ENCODE measurements at regions not wholly inside any gene's neighbourhood (a gene's known extent, or its start where the extent isn't known, plus 50 kb on each side); places are given as distances from the start of the nearest gene placed in this dataset.
"Not testable (repeated sequence)": the region's sequence is repeated elsewhere in the genome, so short reads cannot be mapped to it uniquely, and the experiment has no call there.

DNA sequence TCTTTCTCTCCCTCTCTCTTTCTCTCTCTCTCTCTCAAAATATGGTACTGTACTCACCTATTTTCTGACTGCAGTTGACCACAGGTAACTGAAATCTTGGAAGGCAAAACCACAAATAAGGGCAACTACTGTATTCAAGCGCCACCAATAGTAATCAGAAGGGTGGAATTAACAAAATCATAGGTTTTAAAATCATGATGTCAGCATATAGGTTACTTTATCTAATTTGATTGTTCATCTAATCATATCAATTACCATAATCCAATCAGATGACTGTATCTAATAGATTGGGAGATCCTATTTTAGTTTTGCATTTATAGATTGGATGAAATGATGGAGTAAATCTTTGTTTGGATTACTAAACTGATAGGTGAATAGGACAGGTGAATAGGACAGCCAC, 155.8 kb upstream of the KITLG start:
- no peak for DNase-seq

DNA sequence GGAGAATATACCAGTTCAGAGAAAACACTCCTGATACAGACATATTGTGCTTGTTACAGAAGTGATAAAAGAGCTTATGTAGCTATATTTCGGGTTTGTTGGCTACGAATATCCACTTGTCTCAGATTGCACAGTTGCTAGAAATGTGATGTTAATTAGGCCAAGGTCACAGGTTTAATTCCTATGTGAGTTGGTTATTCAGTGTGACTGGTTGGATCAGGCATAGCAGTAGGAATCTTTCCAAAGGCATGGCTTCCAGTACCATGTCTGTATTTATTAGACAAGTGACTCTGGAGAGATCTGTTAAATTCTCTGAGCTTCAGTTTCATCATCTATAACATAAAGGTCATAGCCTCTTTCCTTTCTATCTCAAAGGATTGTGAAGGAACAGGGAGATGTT, 152.7 kb upstream of the KITLG start:
- DNase-seq = no peak

DNA sequence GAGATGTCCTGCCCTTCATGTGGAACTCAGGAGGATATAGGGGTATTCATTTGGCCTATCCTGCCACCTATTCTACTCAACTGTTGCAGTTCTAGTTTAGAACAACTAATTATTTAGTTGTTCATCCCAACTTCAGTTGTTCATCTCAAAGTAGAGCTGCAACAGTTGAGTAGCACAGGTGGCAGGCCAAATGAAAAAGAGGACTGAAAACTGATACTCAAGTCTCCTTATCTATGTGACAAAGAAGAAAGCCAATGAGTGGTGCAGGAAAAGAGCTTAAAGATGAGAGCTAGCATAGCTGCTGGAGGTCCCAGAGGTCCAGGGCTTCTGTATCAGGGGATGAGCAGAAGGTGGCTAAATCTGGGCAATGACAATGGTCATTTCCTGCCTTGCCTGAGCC, 148.9 kb upstream of the KITLG start:
- no peak for DNase-seq

DNA sequence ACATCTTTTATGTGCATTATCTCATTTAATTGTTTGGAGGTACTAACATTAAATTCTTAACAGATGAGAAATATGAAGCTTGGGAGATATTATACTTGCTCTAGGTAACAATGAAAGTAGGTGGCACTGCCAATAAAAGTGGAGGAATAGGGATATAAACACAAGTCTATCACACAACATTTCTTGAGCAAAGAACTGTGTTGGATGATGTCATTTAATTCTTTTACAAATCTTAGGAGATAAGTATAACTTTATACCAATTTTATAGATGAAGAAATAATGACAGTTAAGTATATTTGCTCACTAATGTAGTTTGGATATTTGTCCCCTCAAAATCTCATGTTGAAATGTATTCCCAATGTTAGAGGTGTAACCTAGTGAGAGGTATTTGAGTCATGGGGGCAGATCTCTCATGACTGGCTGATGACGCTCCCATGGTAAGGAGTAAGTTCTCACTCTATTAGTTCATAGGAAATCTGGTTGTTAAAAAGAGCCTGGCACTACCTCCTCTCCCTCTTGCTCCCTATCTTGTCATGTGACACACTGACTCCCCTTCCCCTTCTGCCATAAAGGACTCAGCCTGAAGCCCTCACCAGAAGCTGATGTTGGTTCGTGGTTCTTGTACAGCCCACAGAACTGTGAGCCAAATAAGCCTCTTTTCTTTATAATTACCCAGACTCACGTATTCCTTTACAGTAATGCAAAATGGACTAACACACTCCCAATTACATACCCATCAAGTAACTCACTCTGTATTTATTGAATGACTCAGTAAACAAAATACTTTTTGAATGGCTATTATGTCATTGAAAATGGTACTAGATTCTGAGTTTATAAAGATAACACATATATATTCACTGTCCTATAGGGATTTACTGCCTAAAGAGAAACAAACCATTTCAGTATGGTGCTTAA, 146.8 kb upstream of the KITLG start:
- DNase-seq = no peak

DNA sequence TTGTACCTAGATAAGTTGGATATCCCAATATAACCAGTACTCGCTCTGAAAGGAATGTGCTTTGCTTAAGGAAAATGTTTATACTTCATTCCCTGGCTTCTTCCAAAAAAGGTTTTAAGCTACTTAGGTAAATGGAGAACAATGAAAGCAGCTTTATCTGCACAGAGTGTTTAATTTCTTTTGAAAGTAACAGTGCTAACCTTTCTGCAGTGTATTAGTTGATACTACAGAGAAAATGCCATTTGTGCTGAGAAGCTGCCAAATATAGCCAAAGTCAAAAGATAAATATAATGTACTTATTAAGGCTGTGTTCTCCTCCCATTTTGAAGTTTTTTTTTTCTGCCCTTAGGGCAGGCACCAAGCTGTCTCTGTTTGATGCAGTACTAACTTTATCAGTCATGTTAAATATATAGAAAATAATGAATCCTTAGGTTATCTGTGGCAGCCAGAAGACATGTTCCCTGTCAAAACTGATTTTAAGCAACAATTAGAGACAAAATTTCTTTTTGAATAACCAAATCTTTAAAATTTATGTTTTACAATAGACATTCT, 145.4 kb upstream of the KITLG start:
- no peak for DNase-seq

DNA sequence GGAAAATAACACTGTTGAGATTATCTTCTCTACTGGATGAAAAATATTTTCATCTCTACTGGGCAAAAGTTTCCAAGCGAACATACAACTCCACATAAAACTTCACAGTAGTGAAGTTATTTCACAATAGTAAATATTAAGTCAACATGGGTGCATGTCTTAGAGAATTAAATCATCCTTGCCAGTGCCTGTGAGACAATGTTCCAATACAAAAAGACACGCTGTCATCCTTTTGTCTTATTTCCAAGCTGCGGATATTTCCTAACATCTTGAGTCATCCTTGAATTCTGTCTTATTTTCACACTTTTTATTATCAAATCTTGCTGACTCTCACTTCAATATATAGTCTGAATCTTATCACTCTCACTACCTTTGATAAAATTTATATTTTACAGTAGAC, 142.9 kb upstream of the KITLG start:
- no peak for DNase-seq

DNA sequence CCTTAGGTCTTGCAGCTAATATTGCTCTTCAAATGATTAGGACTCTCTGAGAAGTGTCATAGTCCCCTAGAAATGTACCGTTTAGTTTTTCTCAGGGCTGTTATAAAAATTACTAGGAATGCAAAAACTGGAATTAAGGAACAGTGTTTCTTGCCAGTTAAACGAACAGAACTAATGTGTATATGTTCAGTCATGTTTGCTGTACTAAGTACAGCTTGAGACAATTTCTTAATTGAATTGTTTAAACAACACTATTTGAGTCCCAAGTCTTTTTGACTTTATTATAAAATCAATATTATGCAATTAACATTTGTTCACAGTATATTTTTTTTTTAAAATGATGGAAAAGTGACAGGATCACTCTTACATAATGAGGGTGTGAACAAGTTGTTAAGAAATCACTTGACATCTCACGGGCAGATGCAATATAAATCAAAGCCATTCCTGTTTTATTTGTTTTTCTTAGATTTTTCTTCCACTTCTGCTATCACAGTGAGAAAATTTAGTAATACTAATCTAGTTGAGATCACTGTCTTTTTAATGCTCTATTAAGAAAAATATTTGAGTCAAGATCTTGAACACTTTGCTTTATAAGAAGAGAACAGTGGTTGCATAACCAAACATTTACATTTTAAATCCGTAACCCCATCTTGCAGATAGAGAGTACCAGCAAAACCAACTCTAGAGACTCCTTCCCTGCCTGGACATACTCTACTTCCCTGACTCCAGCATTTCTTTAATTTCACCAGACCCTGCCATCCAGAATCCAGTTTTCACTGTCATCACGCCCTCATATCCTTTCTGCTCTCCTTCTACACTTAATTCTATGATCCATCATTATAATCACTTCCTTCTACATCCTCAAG, 140.7 kb upstream of the KITLG start:
- no peak for DNase-seq

DNA sequence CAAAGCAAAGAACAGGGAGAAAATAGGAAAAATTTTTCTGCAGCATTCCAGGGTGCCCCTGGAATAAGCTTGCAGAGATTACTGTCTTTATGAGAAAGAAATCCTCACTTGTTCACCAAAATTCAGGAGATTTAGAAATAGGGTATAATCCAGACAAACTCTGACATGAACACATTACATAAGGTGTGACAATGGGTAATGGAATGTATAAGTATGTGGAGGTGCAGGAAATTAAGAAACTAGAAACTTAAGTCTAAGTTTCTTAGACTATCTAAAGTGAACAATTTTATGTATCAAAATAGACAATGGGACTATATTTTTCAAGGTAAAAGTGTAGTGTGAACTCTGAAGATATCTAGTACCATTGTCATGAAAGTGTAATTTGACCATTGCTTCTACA, 140.0 kb upstream of the KITLG start:
- DNase-seq = no peak

DNA sequence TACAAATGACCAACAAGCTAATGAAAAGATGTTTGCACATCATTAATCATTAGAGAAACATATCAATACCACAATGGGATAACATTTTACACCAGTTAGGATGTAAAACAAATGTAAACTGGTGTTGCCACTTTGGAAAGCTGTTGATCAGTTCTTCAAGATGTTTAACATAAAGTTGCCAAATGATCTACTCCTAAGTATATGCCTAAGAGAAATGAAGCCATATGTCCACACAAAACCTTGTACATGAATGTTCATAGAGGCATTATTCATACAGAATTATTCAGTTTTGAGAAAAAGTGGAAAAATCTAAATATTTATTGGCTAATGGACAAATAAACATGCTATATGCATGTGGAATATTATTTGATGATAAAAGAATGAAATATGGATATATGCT, 136.9 kb upstream of the KITLG start:
- DNase-seq = no peak

DNA sequence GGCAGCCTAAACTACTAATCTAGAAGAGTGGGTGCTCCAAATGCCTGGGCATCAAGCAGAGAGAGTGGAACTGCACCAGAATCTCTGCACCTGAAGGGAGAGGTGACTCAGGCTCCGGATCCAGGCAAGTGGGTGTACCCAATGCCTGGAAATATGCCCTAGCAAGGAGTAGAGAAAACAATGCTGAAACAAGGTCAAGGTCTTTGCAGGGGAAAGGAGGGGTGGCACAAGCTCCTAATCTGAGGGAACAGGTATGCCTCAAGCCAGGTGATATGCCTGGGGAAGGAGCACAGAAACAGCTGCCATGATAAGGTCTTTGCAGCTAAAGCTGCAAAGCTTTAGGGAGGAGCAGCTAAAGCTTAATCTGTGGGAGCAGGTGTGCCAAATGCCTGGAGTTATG, 136.0 kb upstream of the KITLG start:
- no peak for DNase-seq

DNA sequence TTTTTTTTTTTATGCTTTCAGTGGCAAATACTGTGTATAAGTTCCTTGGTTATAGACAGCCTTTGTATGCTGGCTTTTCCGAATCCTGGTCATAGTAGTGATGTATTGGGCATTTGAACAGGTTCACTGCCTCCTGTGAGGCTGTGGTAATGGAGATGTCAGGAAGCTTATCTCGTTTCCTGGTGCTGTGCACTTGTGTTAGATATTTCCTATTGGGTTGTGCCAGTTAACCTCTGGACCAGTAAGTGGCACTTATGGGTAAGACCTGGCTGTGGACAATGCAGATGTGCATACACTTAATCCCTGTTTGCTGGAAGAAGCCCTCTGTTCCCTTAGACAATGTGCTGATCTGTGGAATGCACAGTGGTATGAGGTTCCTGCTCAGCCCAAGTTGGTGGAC, 135.4 kb upstream of the KITLG start:
- no peak for DNase-seq

DNA sequence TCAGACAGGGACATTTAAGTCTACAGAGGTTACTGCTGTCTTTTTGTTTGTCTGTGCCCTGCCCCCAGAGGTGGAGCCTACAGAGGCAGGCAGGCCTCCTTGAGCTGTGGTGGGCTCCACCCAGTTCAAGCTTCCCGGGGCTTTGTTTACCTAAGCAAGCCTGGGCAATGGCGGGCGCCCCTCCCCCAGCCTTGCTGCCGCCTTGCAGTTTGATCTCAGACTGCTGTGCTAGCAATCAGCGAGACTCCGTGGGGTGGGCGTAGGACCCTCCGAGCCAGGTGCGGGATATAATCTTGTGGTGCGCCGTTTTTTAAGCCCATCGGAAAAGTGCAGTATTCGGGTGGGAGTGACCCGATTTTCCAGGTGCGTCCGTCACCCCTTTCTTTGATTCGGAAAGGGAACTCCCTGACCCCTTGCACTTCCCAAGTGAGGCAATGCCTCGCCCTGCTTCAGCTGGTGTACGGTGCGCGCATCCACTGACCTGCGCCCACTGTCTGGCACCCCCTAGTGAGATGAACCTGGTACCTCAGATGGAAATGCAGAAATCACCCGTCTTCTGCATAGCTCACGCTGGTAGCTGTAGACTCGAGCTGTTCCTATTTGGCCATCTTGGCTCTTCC, 134.1 kb upstream of the KITLG start:
- DNase-seq = not testable (repeated sequence)

DNA sequence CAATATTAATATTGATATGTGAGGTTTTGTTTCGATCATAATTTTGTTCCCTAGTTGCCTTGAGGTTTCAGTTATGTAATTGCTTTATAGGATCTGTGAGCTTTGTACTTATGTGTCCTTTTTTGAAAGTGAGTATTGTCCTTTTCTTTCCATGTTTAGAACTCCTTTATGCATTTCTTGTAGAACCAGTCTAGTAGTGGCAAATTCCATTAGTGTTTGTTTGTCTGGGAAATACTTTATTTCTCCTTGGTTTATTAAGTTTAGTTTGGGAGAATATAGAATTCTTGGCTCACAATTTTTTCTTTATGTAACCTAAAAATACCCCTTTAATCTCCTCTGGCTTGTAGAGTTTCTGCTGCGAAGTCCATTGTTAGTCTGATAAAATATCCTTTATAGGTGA, 127.5 kb upstream of the KITLG start:
- no peak for DNase-seq

DNA sequence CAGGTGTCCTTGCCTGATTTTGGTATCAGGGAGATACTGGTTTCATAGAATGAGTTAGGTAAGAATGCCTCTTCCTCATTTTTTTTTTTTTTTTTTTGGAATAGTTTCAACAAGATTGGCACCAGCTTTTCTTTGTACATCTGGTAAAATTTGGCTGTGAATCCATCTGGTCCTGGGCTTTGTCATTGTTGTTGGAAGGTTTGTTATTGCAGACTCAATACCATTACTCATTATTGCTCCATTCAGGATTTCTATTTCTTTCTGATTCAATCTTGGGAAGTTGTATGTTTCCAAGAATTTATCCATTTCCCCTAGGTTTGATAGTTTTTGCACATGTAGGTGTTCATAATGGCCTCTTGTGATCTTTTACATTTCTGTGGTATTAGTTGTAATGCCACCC, 126.0 kb upstream of the KITLG start:
- no peak for DNase-seq

DNA sequence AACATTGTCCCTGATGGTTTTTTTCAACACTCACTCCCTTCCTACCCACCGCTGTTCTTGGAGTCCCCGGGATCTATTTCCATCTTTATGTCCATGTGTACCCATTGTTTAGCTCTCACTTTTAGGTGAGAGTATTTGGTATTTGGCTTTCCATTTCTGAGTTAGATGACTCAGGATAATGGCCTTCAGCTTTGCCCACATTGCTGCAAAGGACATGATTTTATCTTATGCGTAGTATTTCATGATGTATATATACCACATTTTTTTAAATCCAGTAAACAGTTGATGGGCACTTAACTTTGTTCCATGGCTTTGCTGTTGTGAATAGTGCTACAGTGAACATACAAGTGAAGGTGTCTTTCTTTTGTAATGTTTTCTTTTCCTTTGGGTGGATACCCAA, 123.5 kb upstream of the KITLG start:
- no peak for DNase-seq

DNA sequence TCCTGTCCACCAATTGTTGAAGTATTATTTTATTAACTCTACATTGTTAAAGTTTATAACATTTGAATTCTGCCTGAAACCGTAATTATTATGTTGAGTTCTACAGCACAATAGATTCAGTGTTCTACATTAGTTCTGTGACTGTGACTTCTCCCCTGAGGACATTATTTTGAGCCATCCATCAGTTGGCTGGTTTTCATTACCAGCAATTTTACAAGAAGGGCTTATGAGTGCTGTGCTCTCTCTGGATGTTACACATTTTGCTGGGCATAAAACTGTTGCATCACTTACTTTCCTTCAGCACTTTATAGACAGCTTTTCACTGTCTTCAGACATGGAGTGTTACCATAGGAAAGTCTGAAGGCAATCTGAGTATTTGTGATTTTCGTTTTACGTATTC, 118.2 kb upstream of the KITLG start:
- no peak for DNase-seq

DNA sequence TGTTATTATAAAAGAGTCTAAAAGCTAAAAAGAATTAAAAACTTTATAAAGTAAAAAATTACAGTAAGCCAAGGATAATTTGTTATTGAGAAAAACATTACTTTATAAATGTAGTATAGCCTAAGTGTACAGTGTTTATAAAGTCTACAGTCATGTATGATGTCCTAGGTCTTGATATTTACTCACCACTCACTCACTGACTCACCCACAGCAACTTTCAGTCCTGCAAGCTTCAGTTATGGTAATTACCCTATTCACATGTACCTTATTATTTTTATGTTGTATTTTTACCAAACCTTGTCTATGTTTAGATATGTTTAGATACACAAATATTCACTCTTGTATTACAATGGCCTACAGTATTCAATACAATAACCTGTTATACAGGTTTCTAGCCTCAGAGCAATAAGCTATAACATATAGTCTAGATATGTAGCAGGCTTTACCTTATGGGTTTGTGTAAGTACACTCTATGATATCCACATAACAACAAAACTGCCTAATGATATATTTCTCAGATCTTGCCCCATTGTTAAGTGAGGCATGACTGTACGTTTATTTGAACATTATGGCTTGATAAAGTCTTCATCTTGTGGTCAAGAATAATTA, 113.7 kb upstream of the KITLG start:
- DNase-seq = no peak

DNA sequence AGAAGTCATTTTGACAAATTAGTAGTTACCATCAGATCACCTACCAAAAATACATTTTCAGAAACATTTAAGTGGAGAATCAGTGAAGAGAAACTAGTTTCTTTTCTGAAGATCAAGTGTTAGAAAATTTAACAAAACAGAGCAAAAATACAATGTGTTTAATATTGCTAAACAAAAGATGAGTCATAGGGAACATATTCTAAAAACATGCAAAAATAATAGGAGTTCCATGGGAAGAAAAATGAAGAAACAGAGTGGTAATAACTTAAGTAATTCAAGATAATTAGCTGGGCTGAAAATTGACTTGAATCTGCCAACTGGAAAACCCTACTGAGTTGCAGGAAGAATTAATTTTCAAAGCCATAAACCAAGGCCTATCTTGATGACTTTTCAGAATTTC, 111.5 kb upstream of the KITLG start:
- no peak for DNase-seq

DNA sequence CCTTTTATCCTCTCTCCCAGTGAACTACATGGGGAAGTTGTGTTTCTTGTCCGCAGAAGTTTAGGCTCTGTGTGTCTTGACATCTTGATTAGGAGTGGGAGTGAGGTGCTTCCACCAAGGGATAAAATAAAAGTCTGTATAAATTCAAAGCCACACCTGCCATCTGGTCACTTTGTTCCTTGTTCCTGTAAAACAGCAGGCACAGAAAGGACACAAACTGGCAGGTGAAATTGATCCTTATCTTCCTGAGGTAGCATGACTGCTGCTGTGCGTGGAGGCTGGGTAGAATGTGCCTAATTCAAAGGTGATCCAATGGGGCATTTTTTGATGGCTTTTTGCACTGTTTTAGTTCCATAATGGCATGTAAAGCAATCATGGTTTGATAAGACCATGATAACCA, 104.3 kb upstream of the KITLG start:
- DNase-seq = no peak

DNA sequence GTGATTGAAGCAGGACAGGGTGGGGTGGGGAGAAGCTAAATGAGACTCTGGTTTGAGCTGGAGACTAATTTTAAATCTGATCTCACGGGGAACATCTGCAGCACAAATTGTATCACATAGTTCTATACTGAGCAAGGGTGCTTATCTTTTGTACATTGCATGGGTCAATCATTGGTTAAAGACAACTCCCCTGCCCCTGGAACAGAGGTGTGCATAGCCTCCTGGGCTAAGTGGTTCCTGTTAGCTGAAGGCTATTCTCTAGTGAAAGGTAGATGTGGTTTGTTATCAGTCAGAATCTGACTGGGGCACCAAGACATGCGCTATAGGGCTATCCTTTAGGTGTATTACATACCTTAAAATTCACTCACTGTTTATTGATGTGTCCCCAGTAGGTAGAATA, 103.9 kb upstream of the KITLG start:
- DNase-seq = no peak

DNA sequence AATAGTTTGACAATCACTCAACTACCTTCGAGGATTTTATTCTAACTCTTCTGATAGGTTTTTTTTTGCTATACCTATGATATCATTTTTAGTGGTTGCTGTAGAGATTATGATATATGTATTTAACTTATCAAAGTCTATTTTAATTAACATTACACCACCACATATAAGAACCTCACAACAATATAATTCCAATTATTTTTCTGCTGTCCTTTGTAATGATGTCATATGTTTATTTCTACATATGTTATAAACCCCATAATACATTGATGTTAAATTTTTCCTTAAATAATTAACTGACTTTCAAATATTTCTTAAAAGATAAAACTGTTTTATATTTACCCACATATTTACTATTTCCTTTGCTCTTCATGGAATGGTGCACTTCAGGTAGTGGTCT, 103.4 kb upstream of the KITLG start:
- no peak for DNase-seq

DNA sequence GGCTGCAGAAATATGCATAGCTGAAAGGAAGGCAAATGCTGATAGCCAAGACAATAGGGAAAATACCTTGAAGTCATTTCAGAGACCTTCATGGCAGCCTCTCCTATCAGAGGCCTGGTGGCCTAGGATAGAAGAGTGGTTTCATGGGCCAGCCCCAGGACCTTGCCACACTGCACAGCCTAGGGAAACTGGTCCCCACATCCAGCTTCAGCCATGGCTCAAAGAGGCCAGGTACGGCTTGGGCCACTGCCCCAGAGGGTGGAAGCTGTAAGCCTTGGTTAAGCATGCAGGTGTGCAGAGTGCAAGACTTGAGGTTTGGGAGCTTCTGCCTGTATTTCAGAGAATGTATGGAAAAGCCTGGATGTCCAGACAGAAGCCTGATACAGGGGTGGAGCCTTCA, 101.0 kb upstream of the KITLG start:
- DNase-seq = no peak

DNA sequence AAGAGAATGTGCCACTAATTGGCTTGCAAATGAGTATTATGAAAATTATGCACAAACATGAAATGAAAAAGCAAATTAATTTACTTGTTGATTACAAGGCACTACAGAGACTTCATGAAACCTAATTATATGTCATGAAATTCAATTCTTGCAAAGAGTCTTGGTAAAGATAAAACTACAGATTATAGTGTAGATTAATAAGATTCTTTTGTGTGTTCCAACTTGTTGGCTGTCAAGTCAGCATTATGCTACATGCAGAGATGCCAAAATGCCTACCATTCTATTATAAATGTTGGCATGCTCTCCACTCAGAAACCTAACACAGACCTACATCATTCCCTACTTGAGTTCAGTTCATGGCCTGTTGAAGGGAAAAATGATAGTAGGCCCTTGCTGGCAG, 97.2 kb upstream of the KITLG start:
- DNase-seq = no peak
